GM18873 (cell line): ENCODE measurements at regions not wholly inside any gene's neighbourhood (a gene's known extent, or its start where the extent isn't known, plus 50 kb on each side); places are given as distances from the start of the nearest gene placed in this dataset.
"Not testable (repeated sequence)": the region's sequence is repeated elsewhere in the genome, so short reads cannot be mapped to it uniquely, and the experiment has no call there.

Experiments
- ATAC-seq: cut with Tn5 transposase; IDR thresholded peaks from one replicate; pipeline ENCODE4 v1.9.1; 2021; ENCODE audit warnings: mild to moderate bottlenecking, moderate library complexity, moderate number of reproducible peaks; ENCODE audit not compliant: unreplicated experiment, low FRiP score

- ATAC-seq = not testable (repeated sequence)
Observed at GRCh38 chr9:68593760-68594159, 53.1 kb upstream of the TMEM252 start.

GRCh38 chr9:68595868-68596267 lies 55.2 kb upstream of the TMEM252 start:
- ATAC-seq = no peak

- no peak for ATAC-seq
Observed at GRCh38 chr9:68597362-68597997, 56.8 kb upstream of the TMEM252 start.

- ATAC-seq = no peak
Observed at GRCh38 chr9:68599826-68600225, 59.1 kb upstream of the TMEM252 start.

- ATAC-seq = no peak
Observed at GRCh38 chr9:68601081-68601480, 60.4 kb upstream of the TMEM252 start.

- no peak for ATAC-seq
Observed at GRCh38 chr9:68603371-68603770, 62.7 kb upstream of the TMEM252 start.

- ATAC-seq = no peak
Observed at GRCh38 chr9:68608763-68609162, 68.1 kb upstream of the TMEM252 start.

GRCh38 chr9:68609901-68610415 lies 69.3 kb upstream of the TMEM252 start:
- ATAC-seq = no peak

DNA sequence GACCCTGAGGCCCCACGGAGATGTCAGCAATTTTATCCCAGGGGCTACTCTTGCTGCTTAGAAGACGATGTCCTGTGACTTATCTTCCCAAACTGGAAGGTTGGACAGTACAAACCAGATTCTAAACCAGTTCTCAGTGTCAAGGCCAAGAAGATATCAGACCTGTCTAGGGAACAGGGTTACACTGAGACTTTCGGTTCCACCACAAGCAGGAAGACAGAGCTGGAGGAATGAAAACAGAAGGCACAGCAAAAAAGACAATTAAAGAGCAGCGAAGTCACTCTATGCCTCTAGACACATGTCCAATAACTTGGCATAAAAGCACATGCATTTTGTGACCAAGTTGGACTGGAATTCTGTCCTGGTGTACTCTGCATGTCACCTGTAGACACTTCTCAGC lies 73.4 kb upstream of the TMEM252 start:
- no peak for ATAC-seq

GRCh38 chr9:68617011-68617410 lies 76.3 kb upstream of the TMEM252 start:
- not testable (repeated sequence) for ATAC-seq

GRCh38 chr9:68619072-68619471 lies 78.4 kb upstream of the TMEM252 start:
- ATAC-seq = no peak

DNA sequence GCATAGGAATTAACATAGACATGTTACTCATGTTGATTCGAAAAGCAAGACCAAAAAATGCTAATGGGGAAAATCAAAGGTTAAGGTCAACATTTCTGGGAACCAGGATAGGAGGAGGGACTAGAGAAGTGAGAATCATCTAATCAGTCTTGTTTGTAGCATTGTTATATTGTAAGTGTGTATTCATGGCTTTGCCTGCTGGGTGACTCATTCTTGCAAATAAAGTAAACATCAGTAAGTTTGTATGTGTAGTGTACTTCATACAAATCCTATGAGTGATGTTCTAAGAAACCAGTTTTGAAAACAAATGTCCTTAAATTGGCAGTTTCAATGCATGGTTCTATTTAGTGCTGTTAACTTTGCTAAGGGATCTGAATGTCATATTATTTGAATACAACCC lies 79.0 kb upstream of the TMEM252 start:
- ATAC-seq = no peak

- ATAC-seq = no peak
Observed at GRCh38 chr9:68625559-68625958, 79.5 kb upstream of the PIP5K1B start.

- no peak for ATAC-seq
Observed at GRCh38 chr9:68626526-68626925, 78.5 kb upstream of the PIP5K1B start.

- no peak for ATAC-seq
Observed at GRCh38 chr9:68627104-68627503, 77.9 kb upstream of the PIP5K1B start.

- ATAC-seq = no peak
Observed at GRCh38 chr9:68627594-68627993, 77.4 kb upstream of the PIP5K1B start.

- no peak for ATAC-seq
Observed at GRCh38 chr9:68629042-68629441, 76.0 kb upstream of the PIP5K1B start.

DNA sequence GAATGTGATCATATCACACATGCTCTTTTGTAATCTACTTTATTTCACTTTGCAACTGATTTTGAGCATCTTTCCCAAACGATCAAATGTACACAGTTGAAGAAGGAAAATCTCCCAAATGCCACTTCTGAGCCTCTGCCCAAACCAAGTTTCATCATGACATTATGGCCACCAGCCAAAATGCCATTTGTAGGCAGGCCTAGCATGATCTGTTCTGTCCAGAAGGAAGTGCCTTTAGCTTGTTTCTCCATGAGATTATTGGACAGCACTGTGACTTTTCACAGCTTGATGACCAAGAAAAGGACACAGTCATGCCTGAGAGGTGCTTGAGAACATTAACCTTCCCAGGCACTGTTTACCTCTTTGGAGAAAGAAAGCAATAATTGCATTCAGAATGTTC lies 73.2 kb upstream of the PIP5K1B start:
- no peak for ATAC-seq

- no peak for ATAC-seq
Observed at GRCh38 chr9:68637020-68637419, 68.0 kb upstream of the PIP5K1B start.

DNA sequence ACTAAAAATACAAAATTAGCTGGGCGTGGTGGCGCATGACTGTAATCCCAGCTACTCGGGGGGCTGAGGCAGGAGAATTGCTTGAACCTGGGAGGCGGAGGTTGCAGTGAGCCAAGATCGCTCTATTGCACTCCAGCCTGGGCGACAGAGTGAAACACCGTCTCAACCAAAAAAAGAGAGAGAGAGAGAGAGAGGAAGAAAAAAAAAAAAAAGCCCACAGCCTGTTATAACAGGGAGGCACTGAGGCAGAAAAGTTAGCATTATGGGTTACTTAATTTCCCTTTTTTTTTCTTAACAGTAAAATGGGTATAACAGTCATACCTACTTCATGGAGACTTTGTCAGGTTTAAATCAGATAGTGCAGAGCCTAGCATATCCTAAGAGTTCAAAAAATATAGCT lies 65.8 kb upstream of the PIP5K1B start:
- ATAC-seq = not testable (repeated sequence)

- no peak for ATAC-seq
Observed at GRCh38 chr9:68640421-68641089, 64.5 kb upstream of the PIP5K1B start.
